ENCODE measurements at regions not wholly inside any gene's neighbourhood (a gene's known extent, or its start where the extent isn't known, plus 50 kb on each side); places are given as distances from the start of the nearest gene placed in this dataset.

- H3K9me3 Mint-ChIP-seq = no peaks in the 10 kb centered on the region
Measured at GRCh38 chr3:161573136-161573535, 76.5 kb downstream of the OTOL1 start.

GRCh38 chr3:161575901-161576300 lies 79.3 kb downstream of the OTOL1 start:
- intact Hi-C loops (cut with micrococcal nuclease) = no loop called here
- Mint-ChIP-seq H3K36me3 (no peaks in the 10 kb centered on the region), H3K4me3 (no peak overlapping the region), H3K9me3 (peaks cover 0 to 2% (median 0%) of the 10 kb centered on the region in 7 donors), H3K4me1 (no peaks in the 10 kb centered on the region), H3K27ac (no peak overlapping the region), H3K27me3 (ENCODE audit: low read depth in 3 of 3) (peaks cover 0 to 3% (median 1%) of the 10 kb centered on the region in 3 donors)
- TF ChIP-seq CTCF (IDR thresholded peaks at IDR 0.05) = no peak
- Histone ChIP-seq H3K4me1 (ENCODE audit: control insufficient read depth in 1 of 2, insufficient read depth in 2 of 2, low read length in 2 of 2) (no peaks in the 10 kb centered on the region), H3K27ac (ENCODE audit: low read depth in 1 of 2, low read length in 2 of 2) (no peak overlapping the region), H4K20me1 (ENCODE audit: insufficient read depth, low read length) (no peaks in the 10 kb centered on the region), H3K9ac (ENCODE audit: insufficient read depth, low read length, poor library complexity, severe bottlenecking) (no peak overlapping the region), H3K4me3 (replicated peaks in 1 of 3; ENCODE audit: low read depth in 2 of 3, low read length in 3 of 3) (no peak overlapping the region), H3K27me3 (ENCODE audit: control insufficient read depth in 2 of 2, insufficient read depth in 2 of 2, low read length in 2 of 2) (no peaks in the 10 kb centered on the region), H3K79me2 (ENCODE audit: insufficient read depth, low read length) (no peaks in the 10 kb centered on the region), H3K9me3 (replicated peaks in 1 of 2; ENCODE audit: control insufficient read depth in 1 of 2, insufficient read depth in 1 of 2, low read length in 2 of 2) (no peaks in the 10 kb centered on the region), H3K36me3 (replicated peaks in 1 of 2; ENCODE audit: control insufficient read depth in 1 of 2, insufficient read depth in 2 of 2, low read length in 2 of 2) (no peaks in the 10 kb centered on the region), H2AFZ (ENCODE audit: insufficient read depth, low read depth, low read length, poor library complexity, severe bottlenecking) (no peak overlapping the region), H3K4me2 (replicated peaks; ENCODE audit: extremely low read depth, low read length, poor library complexity, severe bottlenecking) (no peak overlapping the region)
- no CpG with 5 or more reads among the region's 2 CpGs for WGBS (ENCODE audit: insufficient coverage)
- DNase-seq = no peak

More at GRCh38 chr3:161573136-161573535, 76.5 kb downstream of the OTOL1 start:
- no peaks in the 10 kb centered on the region for H3K9me3 ChIP-seq (replicated peaks in 1 of 2; ENCODE audit: control insufficient read depth in 1 of 2, insufficient read depth in 1 of 2, low read length in 2 of 2)
- no CpG with 5 or more reads among the region's 1 CpG for WGBS (ENCODE audit: insufficient coverage)
- peaks cover 0 to 3% (median 3%) of the 10 kb centered on the region in 3 donors for H3K27me3 Mint-ChIP-seq (ENCODE audit: low read depth in 3 of 3)
- H3K4me3 ChIP-seq (replicated peaks in 1 of 3; ENCODE audit: low read depth in 2 of 3, low read length in 3 of 3) = no peak overlapping the region
- H3K4me1 ChIP-seq (ENCODE audit: control insufficient read depth in 1 of 2, insufficient read depth in 2 of 2, low read length in 2 of 2) = no peaks in the 10 kb centered on the region
- H3K4me1 Mint-ChIP-seq = no peaks in the 10 kb centered on the region
- no peaks in the 10 kb centered on the region for H3K79me2 ChIP-seq (ENCODE audit: insufficient read depth, low read length)
- DNase-seq = no peak
- H3K27ac ChIP-seq (ENCODE audit: low read depth in 1 of 2, low read length in 2 of 2) = no peak overlapping the region
- H3K27me3 ChIP-seq (ENCODE audit: control insufficient read depth in 2 of 2, insufficient read depth in 2 of 2, low read length in 2 of 2) = no peaks in the 10 kb centered on the region
- intact Hi-C loops (cut with micrococcal nuclease) = no loop called here
- no peak overlapping the region for H3K9ac ChIP-seq (ENCODE audit: insufficient read depth, low read length, poor library complexity, severe bottlenecking)
- H2AFZ ChIP-seq (ENCODE audit: insufficient read depth, low read depth, low read length, poor library complexity, severe bottlenecking) = no peak overlapping the region
- H3K36me3 ChIP-seq (replicated peaks in 1 of 2; ENCODE audit: control insufficient read depth in 1 of 2, insufficient read depth in 2 of 2, low read length in 2 of 2) = no peaks in the 10 kb centered on the region
- TF ChIP-seq CTCF (IDR thresholded peaks at IDR 0.05) = no peak
- no peak overlapping the region for H3K4me2 ChIP-seq (replicated peaks; ENCODE audit: extremely low read depth, low read length, poor library complexity, severe bottlenecking)
- no peak overlapping the region for H3K27ac Mint-ChIP-seq
- no peak overlapping the region for H3K4me3 Mint-ChIP-seq
- H4K20me1 ChIP-seq (ENCODE audit: insufficient read depth, low read length) = no peaks in the 10 kb centered on the region
- H3K36me3 Mint-ChIP-seq = no peaks in the 10 kb centered on the region

Measured in CD14-positive monocyte (primary cell).